VCaP (cell line): ENCODE measurements at regions not wholly inside any gene's neighbourhood (a gene's known extent, or its start where the extent isn't known, plus 50 kb on each side); places are given as distances from the start of the nearest gene placed in this dataset.
A peak's percentile ranks its signal among the peaks of the same experiment; 100 is the strongest.

Experiments used
- H3K27ac ChIP-seq: fragments of 450-650 bp; 2 replicates; pipeline ENCODE4 v1.5.1; 2017
- CTCF ChIP-seq: fragments of 450-650 bp; conservative IDR thresholded peaks from 2 replicates; pipeline ENCODE4 v1.5.1; 2017; ENCODE audit warnings: mild to moderate bottlenecking, moderate library complexity

- H3K27ac ChIP-seq: peak overlapping the region; percentile 85
- TF ChIP-seq CTCF: no peak
These were observed 173.1 kb upstream of the TBL1XR1 start for GRCh38 chr3:177370246-177370822.

GRCh38 chr3:177371146-177371545 is 173.9 kb upstream of the TBL1XR1 start:
- no peak for TF ChIP-seq CTCF
- peak overlapping the region; percentile 85 for H3K27ac ChIP-seq

GRCh38 chr3:177371888-177372287 is 174.6 kb upstream of the TBL1XR1 start:
- peak overlapping the region; percentile 85 for H3K27ac ChIP-seq
- no peak for TF ChIP-seq CTCF

- peak overlapping the region; percentile 85 for H3K27ac ChIP-seq
- no peak for TF ChIP-seq CTCF
These were observed 177.0 kb upstream of the TBL1XR1 start for GRCh38 chr3:177374323-177374722.

- H3K27ac ChIP-seq: peak overlapping the region; percentile 85
- TF ChIP-seq CTCF: no peak
These were observed 178.0 kb upstream of the TBL1XR1 start for GRCh38 chr3:177375316-177375715.

- no peak for TF ChIP-seq CTCF
- H3K27ac ChIP-seq: no peak overlapping the region
These were observed 179.9 kb upstream of the TBL1XR1 start for GRCh38 chr3:177377166-177377565.

GRCh38 chr3:177378168-177378567 is 180.9 kb upstream of the TBL1XR1 start:
- no peak for TF ChIP-seq CTCF
- H3K27ac ChIP-seq: no peak overlapping the region

- no peak overlapping the region; the same call in 1 of the 2 replicates for H3K27ac ChIP-seq
- TF ChIP-seq CTCF: no peak
These were observed 181.8 kb upstream of the TBL1XR1 start for GRCh38 chr3:177379045-177379444.
